Right atrium auricular region (tissue), 2 donors: ENCODE measurements at regions not wholly inside any gene's neighbourhood (a gene's known extent, or its start where the extent isn't known, plus 50 kb on each side); places are given as distances from the start of the nearest gene placed in this dataset.

Experiments used
- DNase-seq: peaks from one replicate; pipeline ENCODE4 v3.0.0-alpha.2; 2019; ENCODE audit warnings: low spot score
- H3K27ac ChIP-seq, 2 donors: fragments of 200-600 bp; sonication (generic); 1 replicate in 1 of 2; 2 replicates in 1 of 2; pipeline ENCODE4 v1.5.1; 2016 to 2019
- H3K27me3 ChIP-seq, 2 donors: fragments of 200-600 bp; sonication (generic); one replicate each; pipeline versions ENCODE4 v1.5.1 to v1.6.0; 2017 to 2019
- H3K36me3 ChIP-seq: fragments of 200-600 bp; sonication (generic); one replicate; pipeline ENCODE4 v1.5.1; 2016
- H3K4me1 ChIP-seq, 2 donors: fragments of 200-600 bp; sonication (generic); one replicate each; pipeline versions ENCODE4 v1.5.1 to v1.6.0; 2017 to 2019
- H3K4me3 ChIP-seq, 2 donors: fragments of 200-600 bp; sonication (generic); 1 replicate in 1 of 2; 2 replicates in 1 of 2; pipeline ENCODE4 v1.5.1; 2017 to 2019; ENCODE audit warnings: mild to moderate bottlenecking in 1 of 2, moderate library complexity in 1 of 2
- H3K9me3 ChIP-seq, 2 donors: fragments of 200-600 bp; sonication (generic); one replicate each; pipeline ENCODE4 v1.5.1; 2019
- TF ChIP-seq, protein P1 (sequence below), 2 donors: fragments of 200-600 bp; sonication (generic); IDR thresholded peaks; one replicate each; pipeline ENCODE4 v1.5.1; 2019; ENCODE audit warnings: antibody characterized with exemption in 2 of 2

DNA sequence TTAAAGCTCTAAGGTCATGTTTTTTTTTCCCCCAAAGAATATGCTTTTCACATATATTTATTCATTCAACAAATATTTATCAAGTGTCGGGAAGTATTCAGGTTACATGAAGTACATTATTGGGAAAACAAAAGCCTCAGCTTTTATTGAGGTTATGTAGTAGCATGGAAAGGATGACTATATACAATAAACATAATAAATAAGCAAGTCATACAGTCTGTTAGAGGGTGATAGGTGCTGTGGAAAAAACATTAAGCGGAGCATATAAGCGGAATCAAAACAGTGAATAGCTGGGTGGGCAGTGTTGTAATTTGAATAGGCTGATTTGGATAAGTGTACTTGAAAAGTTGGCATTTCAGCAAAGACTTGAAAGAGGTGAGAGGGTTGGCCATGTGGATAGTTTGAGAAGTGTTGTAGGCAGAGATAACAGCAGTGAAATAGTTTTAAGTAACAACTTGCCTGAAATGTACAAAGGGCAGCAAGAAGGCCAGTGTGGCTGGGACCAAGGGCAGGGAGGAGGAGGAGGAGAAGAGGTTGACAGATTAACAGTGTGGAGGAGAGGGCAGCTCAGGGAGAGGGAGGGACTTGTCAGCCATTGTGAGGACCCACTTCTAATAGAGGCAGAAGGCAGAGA is 558.7 kb downstream of the SPRY1 start:
- no peaks in the 10 kb centered on the region for H3K36me3 ChIP-seq
- no peak for DNase-seq

GRCh38 chr4:123956204-123956603 is 559.6 kb downstream of the SPRY1 start:
- H3K36me3 ChIP-seq: no peaks in the 10 kb centered on the region
- H3K4me1 ChIP-seq: peaks cover 0 to 6% of the 10 kb centered on the region in 2 donors
- H3K27me3 ChIP-seq: no peaks in the 10 kb centered on the region
- DNase-seq: peak; percentile 68
- H3K9me3 ChIP-seq: no peaks in the 10 kb centered on the region
- H3K27ac ChIP-seq: peak overlapping the region; percentile 47 to 81
- TF ChIP-seq, protein P1, sequence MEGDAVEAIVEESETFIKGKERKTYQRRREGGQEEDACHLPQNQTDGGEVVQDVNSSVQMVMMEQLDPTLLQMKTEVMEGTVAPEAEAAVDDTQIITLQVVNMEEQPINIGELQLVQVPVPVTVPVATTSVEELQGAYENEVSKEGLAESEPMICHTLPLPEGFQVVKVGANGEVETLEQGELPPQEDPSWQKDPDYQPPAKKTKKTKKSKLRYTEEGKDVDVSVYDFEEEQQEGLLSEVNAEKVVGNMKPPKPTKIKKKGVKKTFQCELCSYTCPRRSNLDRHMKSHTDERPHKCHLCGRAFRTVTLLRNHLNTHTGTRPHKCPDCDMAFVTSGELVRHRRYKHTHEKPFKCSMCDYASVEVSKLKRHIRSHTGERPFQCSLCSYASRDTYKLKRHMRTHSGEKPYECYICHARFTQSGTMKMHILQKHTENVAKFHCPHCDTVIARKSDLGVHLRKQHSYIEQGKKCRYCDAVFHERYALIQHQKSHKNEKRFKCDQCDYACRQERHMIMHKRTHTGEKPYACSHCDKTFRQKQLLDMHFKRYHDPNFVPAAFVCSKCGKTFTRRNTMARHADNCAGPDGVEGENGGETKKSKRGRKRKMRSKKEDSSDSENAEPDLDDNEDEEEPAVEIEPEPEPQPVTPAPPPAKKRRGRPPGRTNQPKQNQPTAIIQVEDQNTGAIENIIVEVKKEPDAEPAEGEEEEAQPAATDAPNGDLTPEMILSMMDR (IDR thresholded peaks at IDR 0.05): no peak
- no peak overlapping the region for H3K4me3 ChIP-seq

More for the DNA sequence above, 558.7 kb downstream of the SPRY1 start:
- no peaks in the 10 kb centered on the region for H3K9me3 ChIP-seq
- peak overlapping the region; percentile 47 to 81 for H3K27ac ChIP-seq
- no peaks in the 10 kb centered on the region for H3K27me3 ChIP-seq
- no peak overlapping the region for H3K4me3 ChIP-seq
- H3K4me1 ChIP-seq: peaks cover 0 to 6% of the 10 kb centered on the region in 2 donors
- TF ChIP-seq, protein P1 (IDR thresholded peaks at IDR 0.05): no peak

- no peak for DNase-seq
- Histone ChIP-seq H3K27me3 (no peaks in the 10 kb centered on the region), H3K9me3 (no peaks in the 10 kb centered on the region), H3K27ac (peak overlapping the region in 1 of 2 donors; percentile 5), H3K4me3 (no peak overlapping the region), H3K36me3 (no peaks in the 10 kb centered on the region), H3K4me1 (no peaks in the 10 kb centered on the region)
- TF ChIP-seq, protein P1 (IDR thresholded peaks at IDR 0.05): no peak
Measured at GRCh38 chr4:123966990-123967769, 570.6 kb downstream of the SPRY1 start.

DNA sequence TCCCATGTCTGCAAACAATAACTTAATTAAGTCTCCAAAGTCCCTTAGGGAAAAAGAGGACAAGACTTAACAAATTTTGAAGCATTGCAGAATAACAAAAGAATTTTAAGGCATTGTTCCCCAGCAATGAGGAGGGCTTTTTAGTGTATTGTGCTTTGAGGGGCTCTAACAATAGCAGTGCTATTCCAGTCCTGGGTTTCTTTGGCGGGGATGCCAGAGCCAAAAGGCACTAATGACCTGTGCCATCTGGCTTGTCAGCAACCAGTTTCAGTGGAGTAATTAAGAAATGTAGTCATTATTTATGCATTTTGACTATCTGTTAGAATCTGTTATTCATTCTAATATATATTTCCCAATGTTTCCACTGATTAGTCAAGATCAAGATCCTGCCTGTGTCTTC is 575.4 kb downstream of the SPRY1 start:
- H3K9me3 ChIP-seq: no peaks in the 10 kb centered on the region
- DNase-seq: no peak
- no peaks in the 10 kb centered on the region for H3K4me1 ChIP-seq
- no peaks in the 10 kb centered on the region for H3K27me3 ChIP-seq
- TF ChIP-seq, protein P1 (IDR thresholded peaks at IDR 0.05): no peak
- no peak overlapping the region for H3K27ac ChIP-seq
- H3K4me3 ChIP-seq: no peak overlapping the region
- H3K36me3 ChIP-seq: no peaks in the 10 kb centered on the region

DNA sequence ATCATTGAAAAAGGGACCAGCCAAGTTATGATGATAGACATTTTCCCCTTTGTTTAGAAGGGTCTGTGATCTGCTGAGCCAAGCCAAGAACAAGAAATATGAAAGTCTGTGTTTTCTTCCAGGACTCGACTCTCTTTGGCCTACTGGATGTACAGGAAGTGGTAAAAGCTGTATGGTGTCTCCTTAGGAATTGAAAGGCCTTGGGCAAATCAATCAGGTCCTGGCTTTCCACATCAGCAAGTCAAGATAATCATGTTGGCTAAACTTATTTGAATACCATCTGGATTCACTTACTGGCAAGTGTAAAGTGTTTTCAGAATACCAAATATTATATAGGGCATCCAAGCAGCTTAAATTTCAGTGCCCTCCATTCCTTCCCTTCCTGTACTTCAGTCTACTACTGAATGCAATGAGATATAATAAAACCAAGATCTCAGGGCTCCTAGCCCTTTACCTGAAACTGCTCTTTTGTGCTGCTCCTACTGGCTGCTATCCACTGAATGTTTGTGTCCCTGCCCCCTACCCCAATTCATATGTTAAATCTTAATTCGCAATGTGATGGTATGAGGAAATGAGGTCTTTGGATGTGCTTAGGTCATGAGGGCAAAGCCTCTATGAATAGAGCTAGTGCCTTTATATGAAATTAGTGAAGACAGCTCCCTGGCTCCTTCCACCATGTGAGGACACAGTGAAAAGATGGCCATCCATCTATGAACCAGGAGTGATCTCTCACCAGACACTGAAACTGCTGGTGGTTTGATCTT is 578.0 kb downstream of the SPRY1 start:
- TF ChIP-seq, protein P1 (IDR thresholded peaks at IDR 0.05): no peak
- no peaks in the 10 kb centered on the region for H3K36me3 ChIP-seq
- no peak overlapping the region for H3K4me3 ChIP-seq
- H3K4me1 ChIP-seq: no peaks in the 10 kb centered on the region
- H3K27me3 ChIP-seq: no peaks in the 10 kb centered on the region
- no peak for DNase-seq
- peaks cover 0 to 14% of the 10 kb centered on the region in 2 donors for H3K9me3 ChIP-seq
- no peak overlapping the region for H3K27ac ChIP-seq
